Fibroblast of pulmonary artery (primary cell): ENCODE measurements at regions not wholly inside any gene's neighbourhood (a gene's known extent, or its start where the extent isn't known, plus 50 kb on each side); places are given as distances from the start of the nearest gene placed in this dataset.
"Not testable (repeated sequence)": the region's sequence is repeated elsewhere in the genome, so short reads cannot be mapped to it uniquely, and the experiment has no call there.

Experiments
- DNase-seq: peaks from one replicate; pipeline ENCODE4 v3.0.0-alpha.2; 2010; ENCODE audit warnings: low read depth
- H3K4me3 ChIP-seq: replicated peaks from 2 replicates; pipeline ENCODE4 v1.5.1; 2011; ENCODE audit warnings: low read depth, mild to moderate bottlenecking, control low read depth, low read length, moderate library complexity
- TF ChIP-seq, protein P1 (sequence below): IDR thresholded peaks from 2 replicates; pipeline ENCODE4 v1.5.1; 2011; ENCODE audit warnings: mild to moderate bottlenecking, control low read depth, low read length, inconsistent platforms; ENCODE audit errors: missing control alignments

DNA sequence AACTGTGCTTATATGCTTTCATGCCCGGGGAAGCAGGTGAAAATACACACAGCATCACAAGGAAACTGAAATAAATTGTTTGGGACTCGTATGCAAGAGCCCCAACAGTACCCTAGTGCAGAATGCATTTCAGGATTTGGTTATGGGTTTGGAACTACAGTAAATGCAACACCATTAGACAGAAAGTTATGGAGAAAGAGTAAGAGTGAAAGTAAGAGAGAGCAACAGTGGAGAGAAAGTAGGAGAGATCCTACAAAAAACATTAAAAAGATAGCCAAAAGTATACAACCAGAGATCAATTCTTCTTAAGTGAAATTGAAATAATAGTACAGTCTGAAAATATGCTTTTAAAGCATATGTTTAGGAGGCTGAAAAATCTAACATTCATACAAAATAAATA is 231.1 kb downstream of the TFEC start:
- H3K4me3 ChIP-seq, result no peak overlapping the region
- TF ChIP-seq, protein P1, sequence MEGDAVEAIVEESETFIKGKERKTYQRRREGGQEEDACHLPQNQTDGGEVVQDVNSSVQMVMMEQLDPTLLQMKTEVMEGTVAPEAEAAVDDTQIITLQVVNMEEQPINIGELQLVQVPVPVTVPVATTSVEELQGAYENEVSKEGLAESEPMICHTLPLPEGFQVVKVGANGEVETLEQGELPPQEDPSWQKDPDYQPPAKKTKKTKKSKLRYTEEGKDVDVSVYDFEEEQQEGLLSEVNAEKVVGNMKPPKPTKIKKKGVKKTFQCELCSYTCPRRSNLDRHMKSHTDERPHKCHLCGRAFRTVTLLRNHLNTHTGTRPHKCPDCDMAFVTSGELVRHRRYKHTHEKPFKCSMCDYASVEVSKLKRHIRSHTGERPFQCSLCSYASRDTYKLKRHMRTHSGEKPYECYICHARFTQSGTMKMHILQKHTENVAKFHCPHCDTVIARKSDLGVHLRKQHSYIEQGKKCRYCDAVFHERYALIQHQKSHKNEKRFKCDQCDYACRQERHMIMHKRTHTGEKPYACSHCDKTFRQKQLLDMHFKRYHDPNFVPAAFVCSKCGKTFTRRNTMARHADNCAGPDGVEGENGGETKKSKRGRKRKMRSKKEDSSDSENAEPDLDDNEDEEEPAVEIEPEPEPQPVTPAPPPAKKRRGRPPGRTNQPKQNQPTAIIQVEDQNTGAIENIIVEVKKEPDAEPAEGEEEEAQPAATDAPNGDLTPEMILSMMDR, result no peak
- DNase-seq, result no peak

DNA sequence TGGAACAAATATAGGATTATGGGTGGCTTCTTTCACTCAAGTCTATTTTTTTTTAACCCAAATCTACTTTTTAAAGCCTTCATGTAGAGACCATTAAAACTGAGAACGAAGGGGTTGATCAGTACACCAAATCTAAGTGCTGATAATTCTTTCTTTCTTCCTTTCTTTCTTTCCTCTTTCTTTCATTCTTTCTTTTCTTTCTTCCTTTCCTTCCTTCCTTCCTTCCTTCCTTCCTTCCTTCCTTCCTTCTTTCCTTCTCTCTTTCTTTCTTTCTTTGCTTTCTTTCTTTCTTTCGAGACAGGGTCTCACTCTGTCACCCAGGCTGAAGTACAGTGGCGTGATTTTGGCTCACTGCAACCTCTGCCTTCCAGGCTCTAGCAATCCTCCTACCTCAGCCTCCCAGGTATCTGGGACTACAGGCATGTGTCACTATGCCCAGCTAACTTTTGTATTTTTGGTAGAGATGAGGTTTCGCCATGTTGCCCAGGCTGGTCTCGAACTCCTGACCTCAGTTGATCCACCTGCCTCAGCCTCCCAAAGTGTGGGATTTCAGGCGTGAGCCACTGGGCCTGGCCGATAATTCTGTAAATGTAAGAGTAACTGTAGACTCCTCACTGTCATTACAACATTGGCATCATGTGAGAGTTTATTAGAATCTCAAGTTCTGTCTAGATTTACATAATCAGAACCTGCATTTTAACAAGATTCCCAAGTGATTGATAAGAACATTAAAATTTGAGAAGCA is 236.4 kb downstream of the TFEC start:
- no peak overlapping the region for H3K4me3 ChIP-seq
- TF ChIP-seq, protein P1, result no peak
- DNase-seq, result no peak

DNA sequence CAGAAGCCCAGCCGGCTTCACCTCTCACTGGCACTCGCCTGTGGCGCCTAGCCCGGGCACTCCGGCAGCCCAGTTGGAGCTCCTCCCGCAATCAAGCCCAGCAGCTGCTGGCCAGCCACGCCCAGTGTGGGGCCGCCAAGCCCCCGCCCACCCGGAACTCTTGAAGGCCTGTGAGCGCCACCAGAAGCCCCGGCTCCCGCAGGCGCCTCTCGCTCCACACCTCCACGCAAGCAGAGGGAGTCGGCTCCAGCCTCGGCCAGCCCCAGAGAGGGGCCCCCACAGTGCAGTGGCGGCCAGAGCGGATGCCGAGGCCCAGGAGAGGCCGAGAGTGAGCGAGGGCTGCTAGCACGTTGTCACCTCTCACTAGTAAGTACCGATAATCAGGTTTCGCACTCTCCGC is 240.7 kb downstream of the TFEC start:
- DNase-seq, result no peak
- TF ChIP-seq, protein P1, result no peak
- no peak overlapping the region for H3K4me3 ChIP-seq

DNA sequence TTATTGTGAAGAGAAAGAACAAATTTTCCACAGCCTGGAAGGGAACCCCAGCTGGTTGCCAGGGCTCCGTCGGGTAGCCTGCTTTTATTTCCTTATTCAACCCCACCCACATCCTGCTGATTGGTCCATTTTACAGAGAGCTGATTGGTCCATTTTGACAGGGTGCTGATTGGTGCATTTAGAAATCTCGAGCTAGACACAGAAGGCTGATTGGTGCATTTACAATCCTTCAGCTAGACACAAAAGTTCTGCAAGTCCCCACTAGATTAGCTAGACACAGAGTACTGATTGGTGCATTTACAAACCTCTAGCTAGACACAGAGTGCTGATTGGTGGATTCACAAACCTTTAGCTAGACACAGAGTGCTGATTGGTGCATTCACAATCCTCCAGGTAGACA is 241.1 kb downstream of the TFEC start:
- not testable (repeated sequence) for H3K4me3 ChIP-seq, DNase-seq

DNA sequence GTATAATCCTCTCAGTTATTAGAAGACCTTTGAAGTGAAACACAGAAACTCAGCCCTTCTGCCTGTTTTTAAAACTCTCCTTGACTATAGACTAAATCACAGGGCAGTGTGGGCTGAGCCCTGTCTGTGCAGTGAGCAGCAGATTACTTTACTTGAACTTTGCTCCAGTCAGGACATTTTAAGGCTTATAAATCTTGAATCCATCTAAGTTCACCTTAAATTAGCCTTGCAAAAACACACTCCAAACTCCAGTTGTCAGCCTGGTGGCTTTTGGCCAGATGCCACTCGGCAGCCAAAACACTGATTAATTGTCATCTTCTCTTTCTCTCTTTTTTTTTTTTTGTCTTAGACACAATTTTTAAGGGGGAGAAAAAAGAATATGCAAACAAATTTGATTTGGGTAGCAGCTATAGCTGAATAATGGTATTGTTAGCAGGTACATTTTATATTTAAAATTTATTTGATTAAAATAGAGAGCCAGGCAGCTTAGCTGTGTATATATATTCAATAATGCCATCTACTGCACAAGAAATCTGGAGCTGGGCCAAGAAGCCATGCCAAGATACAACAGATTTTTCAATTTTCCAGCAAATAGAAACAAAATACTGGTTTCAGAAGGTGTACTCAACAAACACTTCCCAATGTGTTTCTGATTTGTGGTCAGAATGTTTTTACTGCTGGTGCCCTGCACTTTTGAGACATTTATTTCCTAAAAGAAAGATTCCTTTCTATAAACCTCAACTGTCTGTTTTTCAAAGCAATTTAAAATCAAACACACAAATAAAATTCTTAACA is 247.7 kb downstream of the TFEC start:
- no peak overlapping the region for H3K4me3 ChIP-seq
- TF ChIP-seq, protein P1, result no peak
- no peak for DNase-seq

DNA sequence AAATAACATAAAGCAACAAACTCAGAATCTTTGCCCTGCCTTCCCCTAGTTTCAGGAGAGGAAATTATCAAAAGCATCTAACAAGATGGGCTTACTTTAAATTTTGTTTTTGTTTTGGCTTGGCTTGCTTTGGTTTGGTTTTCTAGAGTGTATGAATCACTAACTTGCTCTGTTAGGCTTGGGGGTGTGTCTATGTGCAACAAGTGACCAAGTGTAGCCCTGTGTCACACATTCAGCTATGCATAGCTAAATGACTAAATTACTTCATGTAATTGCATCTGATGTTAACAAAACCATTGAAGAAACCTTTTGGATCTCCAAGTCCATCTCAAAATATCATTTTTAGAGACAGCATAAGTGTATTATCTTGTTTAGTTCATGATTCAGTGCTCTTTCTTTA is 251.0 kb downstream of the TFEC start:
- no peak overlapping the region for H3K4me3 ChIP-seq
- DNase-seq, result no peak
- TF ChIP-seq, protein P1, result no peak

DNA sequence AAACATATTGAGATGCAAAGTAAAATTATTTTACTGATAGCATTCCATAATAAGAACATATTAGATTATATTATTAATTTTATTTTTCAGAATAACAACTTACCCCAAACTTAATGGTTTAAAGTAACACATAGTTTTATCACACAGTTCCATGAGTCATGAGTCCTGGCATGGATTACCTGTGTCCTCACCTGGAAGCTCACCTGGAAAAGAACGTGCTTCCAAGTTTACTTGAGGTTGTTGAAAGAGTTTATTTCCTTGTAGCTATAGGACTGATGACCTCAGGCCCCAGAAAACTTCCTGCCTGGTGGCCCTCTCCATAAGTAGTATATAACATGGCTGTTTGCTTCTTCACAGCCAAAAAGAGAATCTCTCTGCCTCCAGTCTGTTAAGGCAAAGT is 254.6 kb downstream of the TFEC start:
- TF ChIP-seq, protein P1, result no peak
- DNase-seq, result no peak
- no peak overlapping the region for H3K4me3 ChIP-seq
